Liver (tissue), 8 donors: ENCODE measurements at regions not wholly inside any gene's neighbourhood (a gene's known extent, or its start where the extent isn't known, plus 50 kb on each side); places are given as distances from the start of the nearest gene placed in this dataset.
A peak's percentile ranks its signal among the peaks of the same experiment; 100 is the strongest.

ENCODE experiments used
- DNase-seq: peaks from one replicate; pipeline ENCODE4 v3.0.0-alpha.2; 2017; ENCODE audit warnings: low spot score
- H3K27ac ChIP-seq, 2 donors: one replicate each; pipeline ENCODE4 v1.7.0; 2013; ENCODE audit warnings: inconsistent platforms in 2 of 2, low read length in 2 of 2, control low read depth in 1 of 2, low read depth in 1 of 2, mild to moderate bottlenecking in 1 of 2
- H3K27me3 ChIP-seq, 4 donors: one replicate each; pipeline versions ENCODE4 v1.6.1 to v1.7.0; 2013; ENCODE audit warnings: low read length in 3 of 4, inconsistent platforms in 1 of 4, mild to moderate bottlenecking in 1 of 4, moderate library complexity in 1 of 4; ENCODE audit not compliant: control insufficient read depth in 4 of 4, insufficient read depth in 4 of 4
- H3K36me3 ChIP-seq, 4 donors: one replicate each; pipeline versions ENCODE4 v1.6.1 to v1.7.0; 2013; ENCODE audit warnings: low read length in 3 of 4, mild to moderate bottlenecking in 3 of 4, low read depth in 1 of 4, moderate library complexity in 1 of 4; ENCODE audit not compliant: control insufficient read depth in 4 of 4, insufficient read depth in 3 of 4
- H3K4me1 ChIP-seq, 4 donors: one replicate each; pipeline versions ENCODE4 v1.6.1 to v1.7.0; 2013; ENCODE audit warnings: low read length in 3 of 4, mild to moderate bottlenecking in 3 of 4, moderate library complexity in 1 of 4; ENCODE audit not compliant: control insufficient read depth in 4 of 4, insufficient read depth in 4 of 4
- H3K4me3 ChIP-seq, 3 donors: one replicate each; pipeline versions ENCODE4 v1.6.1 to v1.7.0; 2013; ENCODE audit warnings: low read length in 3 of 3, control low read depth in 1 of 3, low read depth in 1 of 3, mild to moderate bottlenecking in 1 of 3
- H3K9ac ChIP-seq, 2 donors: one replicate each; pipeline ENCODE4 v1.7.0; 2013; ENCODE audit warnings: low read length in 2 of 2, mild to moderate bottlenecking in 2 of 2, moderate library complexity in 2 of 2, control low read depth in 1 of 2, low read depth in 1 of 2
- H3K9me3 ChIP-seq, 4 donors: one replicate each; pipeline versions ENCODE4 v1.6.1 to v1.7.0; 2013; ENCODE audit warnings: low read length in 3 of 4; ENCODE audit not compliant: control insufficient read depth in 4 of 4
- CTCF ChIP-seq: fragments of 150-350 bp; IDR thresholded peaks from 2 replicates; pipeline ENCODE4 v1.5.1; 2017; ENCODE audit warnings: improper control_type of control experiment, low read depth, low read length; ENCODE audit not compliant: missing input control
- NR2F2 ChIP-seq: IDR thresholded peaks from 2 replicates; pipeline ENCODE4 v1.6.1; 2016; ENCODE audit warnings: antibody characterized with exemption
- RAD21 ChIP-seq, 2 donors: IDR thresholded peaks; 2 replicates each; pipeline ENCODE4 v1.6.1; 2016; ENCODE audit warnings: antibody characterized with exemption in 2 of 2, mild to moderate bottlenecking in 2 of 2
- SP1 ChIP-seq: IDR thresholded peaks from 2 replicates; pipeline ENCODE4 v1.6.1; 2018; ENCODE audit warnings: antibody characterized with exemption, mild to moderate bottlenecking
- ZBTB33 ChIP-seq: IDR thresholded peaks from 2 replicates; pipeline ENCODE4 v1.6.1; 2016; ENCODE audit warnings: antibody characterized with exemption
- WGBS: extraction: QIAGEN DNeasy Blood & Tissue Kit; methylation state at CpG from one replicate; pipeline ENCODE4 v1.1.7; 2013; 5-methylcytosine and 5-hydroxymethylcytosine counted together
- donor health status: healthy.
- donor health status: healthy.
- donor health status: healthy.
- donor health status: healthy.
- donor health status: healthy.

- Histone ChIP-seq H3K36me3 (no peaks in the 10 kb centered on the region), H3K9me3 (no peaks in the 10 kb centered on the region), H3K27ac (no peak overlapping the region), H3K9ac (no peak overlapping the region), H3K4me1 (no peaks in the 10 kb centered on the region), H3K4me3 (no peak overlapping the region), H3K27me3 (no peaks in the 10 kb centered on the region)
- TF ChIP-seq CTCF, result no peak
- DNase-seq, result no peak
- 82% methylated on average over 3 of the region's 3 CpGs for WGBS
Observed at GRCh38 chr7:86918245-86918644, 141.2 kb downstream of the ELAPOR2 start.

- no peaks in the 10 kb centered on the region for H3K36me3 ChIP-seq
- H3K27me3 ChIP-seq, result no peaks in the 10 kb centered on the region
- no peak overlapping the region for H3K27ac ChIP-seq
- no peaks in the 10 kb centered on the region for H3K9me3 ChIP-seq
- no peaks in the 10 kb centered on the region for H3K4me1 ChIP-seq
- no peak overlapping the region for H3K4me3 ChIP-seq
- no peak overlapping the region for H3K9ac ChIP-seq
- WGBS, result 90% methylated on average over 1 of the region's 1 CpG
- TF ChIP-seq RAD21 (IDR thresholded peaks at IDR 0.05) (no peak), CTCF (no peak), NR2F2 (no peak), ZBTB33 (no peak), SP1 (no peak)
- no peak for DNase-seq
Observed at GRCh38 chr7:86916277-86916825, 143.1 kb downstream of the ELAPOR2 start.

- 33% methylated on average over 1 of the region's 1 CpG for WGBS
- DNase-seq, result no peak
- no peaks in the 10 kb centered on the region for H3K4me1 ChIP-seq
- H3K9ac ChIP-seq, result no peak overlapping the region
- H3K9me3 ChIP-seq, result no peaks in the 10 kb centered on the region
- H3K36me3 ChIP-seq, result no peaks in the 10 kb centered on the region
- no peaks in the 10 kb centered on the region for H3K27me3 ChIP-seq
- no peak overlapping the region for H3K27ac ChIP-seq
- no peak overlapping the region for H3K4me3 ChIP-seq
- TF ChIP-seq RAD21 (IDR thresholded peaks at IDR 0.05) (peak; percentile 6 to 41), CTCF (peak; percentile 18), ZBTB33 (no peak)
Observed at GRCh38 chr7:86914551-86914950, 144.9 kb downstream of the ELAPOR2 start.
